AML-193 (cell line): ENCODE measurements at regions not wholly inside any gene's neighbourhood (a gene's known extent, or its start where the extent isn't known, plus 50 kb on each side); places are given as distances from the start of the nearest gene placed in this dataset.
"Not testable (repeated sequence)": the region's sequence is repeated elsewhere in the genome, so short reads cannot be mapped to it uniquely, and the experiment has no call there.

Experiments used
- DNase-seq, 2 experiments: peaks; one replicate each; lab custom pipeline; 2025; lab: John Stamatoyannopoulos, UW

GRCh38 chr22:47325249-47325648, 562.8 kb downstream of the TBC1D22A start:
- DNase-seq, result no peak

DNA sequence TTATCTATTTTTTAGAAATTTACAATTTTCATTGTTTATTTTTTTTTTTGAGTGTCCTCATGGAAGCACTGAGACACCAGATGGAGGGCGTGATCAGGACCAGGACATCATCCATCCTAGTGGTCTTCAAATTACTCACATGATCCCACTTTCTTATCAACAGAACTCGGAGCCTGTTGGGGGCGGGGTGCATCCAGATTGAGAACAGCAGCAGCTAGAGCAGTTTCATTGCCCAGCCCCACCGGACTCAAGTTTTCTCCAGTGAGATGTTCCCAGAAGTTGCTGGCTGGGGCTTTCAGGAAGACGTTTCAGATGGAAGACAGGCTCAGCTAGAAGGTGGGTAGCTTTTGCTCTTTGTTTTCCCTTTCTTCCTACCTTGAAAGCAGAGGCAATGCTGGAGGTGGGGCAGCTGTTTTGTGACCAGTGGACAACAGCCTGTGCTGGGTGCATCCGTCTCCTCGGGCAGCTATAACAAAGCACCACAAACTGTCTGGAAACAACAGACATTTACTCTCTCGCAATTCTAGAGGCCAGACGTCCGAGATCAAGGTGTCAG, 562.1 kb downstream of the TBC1D22A start:
- no peak for DNase-seq

GRCh38 chr22:47323518-47323917, 561.1 kb downstream of the TBC1D22A start:
- DNase-seq, result no peak

GRCh38 chr22:47322854-47323253, 560.4 kb downstream of the TBC1D22A start:
- no peak for DNase-seq

DNA sequence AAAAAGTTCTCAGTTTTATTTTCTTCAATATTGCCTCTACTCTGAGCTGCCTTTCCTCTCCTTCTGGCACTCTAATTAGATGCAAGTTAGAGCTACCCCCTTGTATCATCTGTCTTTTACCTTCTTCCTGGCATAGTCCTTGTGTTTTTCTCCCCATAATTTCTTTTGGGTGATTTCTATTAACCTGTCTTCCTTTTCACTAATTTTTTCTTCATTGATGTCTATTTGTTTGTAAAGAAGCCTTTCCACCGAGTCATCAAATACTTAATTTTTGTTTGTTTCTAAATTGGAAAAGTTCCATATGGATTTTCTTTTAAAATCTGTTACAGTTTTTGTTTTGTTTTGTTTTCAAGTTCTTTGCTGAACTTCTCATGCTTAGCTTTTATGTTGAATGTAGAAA, 558.1 kb downstream of the TBC1D22A start:
- DNase-seq, result no peak

- DNase-seq, result no peak
These were observed 555.7 kb downstream of the TBC1D22A start for GRCh38 chr22:47318041-47318737.

GRCh38 chr22:47315862-47316419, 553.5 kb downstream of the TBC1D22A start:
- no peak for DNase-seq

DNA sequence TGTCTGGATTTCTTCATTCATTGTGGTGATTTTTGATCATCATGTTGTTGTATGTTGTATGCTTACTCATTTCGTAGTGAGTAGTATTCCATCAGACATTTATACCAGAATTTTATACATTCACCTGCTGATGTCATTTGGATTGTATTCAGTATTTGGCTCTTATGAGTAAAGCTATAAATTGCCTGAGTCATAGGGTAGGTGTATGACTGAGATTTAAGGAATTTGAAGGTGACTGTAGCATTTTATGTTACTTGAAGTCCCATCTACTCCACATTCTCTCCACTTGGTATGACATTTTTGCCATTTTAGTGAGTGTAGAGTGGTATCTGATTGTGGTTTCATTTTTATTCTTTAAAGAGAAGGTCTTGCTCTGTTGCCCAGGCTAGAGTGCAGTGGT, 548.2 kb downstream of the TBC1D22A start:
- no peak for DNase-seq

DNA sequence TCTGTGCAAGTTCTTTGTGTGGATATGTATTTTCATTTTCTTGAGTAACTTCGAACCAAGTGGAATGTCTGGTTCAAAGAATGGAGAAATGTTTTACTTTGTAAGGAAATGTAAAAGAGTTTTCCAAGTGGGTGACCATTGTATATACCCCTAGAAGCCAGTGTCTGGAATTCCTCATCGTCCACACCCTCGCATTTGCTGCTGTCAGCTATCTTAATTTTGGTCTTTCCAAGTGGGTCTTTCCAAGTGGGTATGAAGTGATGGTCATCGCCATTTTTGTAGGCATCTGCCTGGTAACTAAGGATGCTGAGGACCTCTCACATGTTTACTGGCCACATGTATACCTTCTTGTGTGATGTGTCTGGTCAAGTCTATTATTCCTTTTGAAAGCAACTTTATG, 547.5 kb downstream of the TBC1D22A start:
- DNase-seq, result no peak

GRCh38 chr22:47309476-47309875, 547.0 kb downstream of the TBC1D22A start:
- no peak for DNase-seq

GRCh38 chr22:47308886-47309285, 546.4 kb downstream of the TBC1D22A start:
- no peak for DNase-seq

- DNase-seq, result no peak
These were observed 545.4 kb downstream of the TBC1D22A start for GRCh38 chr22:47307822-47308221.

DNA sequence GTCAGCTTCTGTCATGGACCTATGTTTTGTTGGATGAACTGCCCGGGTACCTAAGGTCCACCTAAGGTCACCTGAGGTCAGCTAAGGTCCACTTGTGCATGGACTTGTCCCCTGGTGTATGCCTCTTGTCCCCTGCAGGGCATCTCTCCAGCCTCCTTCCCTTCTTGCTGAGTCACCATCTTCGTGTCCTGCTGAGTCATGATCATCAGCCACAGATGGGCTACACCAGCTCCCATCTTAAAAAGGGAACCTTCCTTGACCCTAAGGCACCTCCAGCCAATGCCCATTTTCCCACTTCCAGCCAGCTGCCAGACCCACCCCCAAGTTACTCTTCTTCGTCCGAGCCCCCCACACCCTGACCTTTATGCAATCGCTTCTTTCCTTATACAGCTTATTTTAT, 544.9 kb downstream of the TBC1D22A start:
- DNase-seq, result no peak

DNA sequence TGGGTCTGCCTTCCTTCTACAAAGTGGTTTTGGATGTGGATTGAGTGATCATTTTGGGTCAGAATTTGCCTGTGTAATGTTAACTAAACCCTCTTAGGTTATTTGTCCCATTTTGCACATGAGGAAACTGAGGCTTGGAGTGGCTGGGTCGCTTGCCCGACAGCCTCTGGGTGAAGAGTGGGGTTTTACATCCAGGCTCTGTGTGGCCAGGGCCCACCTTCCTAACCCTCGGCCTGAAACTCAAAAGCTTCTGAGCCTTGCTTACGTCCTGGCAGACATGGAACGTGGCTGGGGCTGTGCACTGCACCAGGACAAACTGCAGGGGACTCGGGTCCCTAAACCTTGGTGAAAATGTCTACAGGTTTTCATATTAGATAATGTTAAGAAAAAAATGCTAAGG, 542.4 kb downstream of the TBC1D22A start:
- no peak for DNase-seq

DNA sequence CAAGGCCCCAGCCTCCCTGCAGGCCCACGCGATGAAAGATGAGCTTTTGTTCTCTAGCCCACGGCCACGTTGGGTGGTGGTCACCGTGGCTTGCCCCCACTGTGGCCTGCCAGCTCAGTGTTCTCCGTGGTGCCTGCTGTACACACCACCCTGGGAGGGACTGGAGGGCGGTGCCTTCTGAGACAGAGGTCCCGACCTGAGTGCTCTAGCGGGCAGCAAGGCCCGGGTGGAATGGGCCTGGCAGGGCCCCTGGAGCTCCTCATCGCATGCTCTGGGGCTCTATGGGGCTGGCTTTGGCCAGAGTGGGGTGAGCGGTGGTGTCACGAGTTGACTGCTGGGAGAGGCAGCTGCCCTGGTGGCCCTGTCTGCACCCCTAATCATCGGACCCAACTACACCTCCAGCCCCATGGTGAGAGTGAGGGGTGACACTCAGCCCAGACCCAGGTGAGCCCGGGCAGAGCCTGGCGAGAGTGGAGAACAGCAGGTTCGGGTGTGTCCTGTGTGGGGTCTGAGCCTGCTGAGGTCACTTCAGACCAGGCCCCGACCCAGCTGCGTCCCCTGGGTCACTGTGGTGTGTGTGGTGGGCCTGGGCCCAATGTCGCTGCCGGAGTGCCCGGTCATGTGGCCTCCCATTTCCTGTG, 541.9 kb downstream of the TBC1D22A start:
- DNase-seq, result no peak

- DNase-seq, result no peak
These were observed 540.9 kb downstream of the TBC1D22A start for GRCh38 chr22:47303161-47303890.

DNA sequence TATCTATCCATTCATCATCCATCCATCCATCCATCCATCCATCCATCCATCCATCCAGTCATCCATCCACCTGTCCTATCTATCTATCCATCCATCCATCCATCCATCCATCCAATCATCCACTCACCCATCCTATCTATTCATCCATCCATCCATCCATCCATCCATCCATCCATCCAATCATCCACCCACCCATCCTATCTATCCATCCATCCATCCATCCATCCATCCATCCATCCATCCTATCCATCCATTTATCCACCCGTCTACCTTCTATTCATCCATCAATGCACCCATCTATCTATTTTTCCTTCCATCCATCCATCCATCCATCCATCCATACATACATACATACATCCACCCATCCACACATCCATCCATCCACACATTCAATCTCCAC, 540.1 kb downstream of the TBC1D22A start:
- DNase-seq, result not testable (repeated sequence)

GRCh38 chr22:47301820-47302475, 539.5 kb downstream of the TBC1D22A start:
- no peak for DNase-seq

GRCh38 chr22:47300698-47301405, 538.4 kb downstream of the TBC1D22A start:
- DNase-seq, result no peak

- no peak for DNase-seq
These were observed 537.6 kb downstream of the TBC1D22A start for GRCh38 chr22:47299863-47300697.
